ENCODE measurements at regions not wholly inside any gene's neighbourhood (a gene's known extent, or its start where the extent isn't known, plus 50 kb on each side); places are given as distances from the start of the nearest gene placed in this dataset.

DNA sequence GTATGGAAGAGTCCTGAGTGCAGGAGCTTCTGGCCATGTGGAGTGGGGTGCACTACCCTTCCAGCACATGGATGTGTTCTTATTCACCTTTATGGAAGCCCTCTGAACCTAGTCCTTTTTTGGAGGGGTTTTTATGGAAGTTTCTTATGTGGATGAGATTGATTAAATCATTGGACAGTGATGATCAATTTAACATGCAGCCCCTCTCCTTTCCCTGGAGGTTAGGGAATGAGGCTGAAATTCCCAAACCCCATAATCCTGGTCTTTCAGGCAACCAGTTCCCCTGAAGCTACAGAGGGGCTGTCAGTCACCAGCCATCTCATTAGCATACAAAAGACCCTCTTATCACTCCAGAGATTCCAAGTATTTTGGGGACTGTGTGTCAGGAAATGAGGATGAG, 183.9 kb upstream of the MAP3K7 start:
- TF ChIP-seq CTCF (conservative IDR thresholded peaks at IDR 0.05; ENCODE audit: low read depth, low read length): no peak
- no peak for TF ChIP-seq EZH2 (IDR thresholded peaks at IDR 0.05; ENCODE audit: borderline replicate concordance, low read depth, low read length, poor library complexity, severe bottlenecking)

Data from A673 (cell line).